ENCODE measurements at regions not wholly inside any gene's neighbourhood (a gene's known extent, or its start where the extent isn't known, plus 50 kb on each side); places are given as distances from the start of the nearest gene placed in this dataset.
A peak's percentile ranks its signal among the peaks of the same experiment; 100 is the strongest.

GRCh38 chr5:149429839-149430721, 51.0 kb upstream of the IL17B start:
- no peak overlapping the region for H3K4me3 ChIP-seq (ENCODE audit: control insufficient read depth, low read depth, low read length)
- TF ChIP-seq CTCF (IDR thresholded peaks at IDR 0.05; ENCODE audit: control insufficient read depth, insufficient read depth, low read depth, low read length, missing control alignments) = peak; percentile 27
- DNase-seq (ENCODE audit: low read depth) = no peak

Data from AG09309 (cell line).